ENCODE measurements at regions not wholly inside any gene's neighbourhood (a gene's known extent, or its start where the extent isn't known, plus 50 kb on each side); places are given as distances from the start of the nearest gene placed in this dataset.

- H3K27me3 ChIP-seq (ENCODE audit: control insufficient read depth in 1 of 2, insufficient read depth in 2 of 2, low read length in 2 of 2): peaks cover 3 to 13% of the 10 kb centered on the region in 2 experiments; a peak in 4 of 5 replicates
- no peaks in the 10 kb centered on the region for H3K4me1 ChIP-seq (ENCODE audit: insufficient read depth, low read length)
- no peaks in the 10 kb centered on the region for H3K79me2 ChIP-seq (ENCODE audit: insufficient read depth, low read length)
- H3K36me3 ChIP-seq (replicated peaks in 1 of 2; ENCODE audit: control insufficient read depth in 1 of 2, insufficient read depth in 2 of 2, low read length in 2 of 2): no peaks in the 10 kb centered on the region
- H3K4me2 ChIP-seq (ENCODE audit: low read depth, low read length): no peak overlapping the region
- intact Hi-C loops (cut with micrococcal nuclease; ENCODE audit: unreplicated experiment): no loop called here
- H3K9me3 ChIP-seq (ENCODE audit: low read length): no peaks in the 10 kb centered on the region
- no peak overlapping the region for H3K27ac ChIP-seq (ENCODE audit: extremely low read length, insufficient read depth, low read length)
- BruUV-seq (replicated peaks): no TSS peak
- ChIA-PET CTCF (ENCODE audit: low intra/inter-chr PET ratio, low total read pairs) (no interaction called here), POLR2A (no interaction called here)
- in situ Hi-C loops (cut with HindIII; ENCODE audit: extremely low pct_ligation_motif_present, low pct_unique_long_range_greater_than_20kb): no loop called here
- no peak overlapping the region for H2AFZ ChIP-seq (ENCODE audit: low read length)
- no peak overlapping the region for H3K9ac ChIP-seq (ENCODE audit: insufficient read depth, low read depth, low read length)
- no peak overlapping the region for H3K4me3 ChIP-seq (replicated peaks in 1 of 3; ENCODE audit: insufficient read depth in 1 of 3, low read depth in 2 of 3, low read length in 3 of 3)
- DNase-seq (ENCODE audit: low spot score) (no peak), ATAC-seq (no peak), FAIRE-seq (no peak)
- TF ChIP-seq STAT5B (CRISPR knock-in tag; IDR thresholded peaks at IDR 0.05) (no peak), CCDC6 (CRISPR knock-in tag; IDR thresholded peaks at IDR 0.05) (no peak), ZNF569 (CRISPR knock-in tag; IDR thresholded peaks at IDR 0.05; ENCODE audit: borderline replicate concordance) (no peak), CCAR2 (optimal IDR thresholded peaks at IDR 0.05; ENCODE audit: low read depth, low read length) (no peak), ZMAT5 (CRISPR knock-in tag; IDR thresholded peaks at IDR 0.05; ENCODE audit: borderline replicate concordance, low read depth) (no peak), ZBTB26 (CRISPR knock-in tag; IDR thresholded peaks at IDR 0.05; ENCODE audit: borderline replicate concordance) (no peak)
- WGBS (ENCODE audit: low lambda C conversion rate): 18% methylated on average over 2 of the region's 15 CpGs
- H4K20me1 ChIP-seq (ENCODE audit: insufficient read depth, low read length): no peaks in the 10 kb centered on the region
These were observed 617.4 kb upstream of the SALL3 start for GRCh38 chr18:78362198-78362597.

All from HepG2 (cell line).